ENCODE measurements at regions not wholly inside any gene's neighbourhood (a gene's known extent, or its start where the extent isn't known, plus 50 kb on each side); places are given as distances from the start of the nearest gene placed in this dataset.

GRCh38 chr1:184219883-184220282 is 166.9 kb upstream of the C1orf21 start:
- intact Hi-C loops (cut with micrococcal nuclease; ENCODE audit: unreplicated experiment) = loop anchor here (5.0 kb wide), 1 partner anchor 442 kb away; no protein-coding TSS in a partner anchor
- H4K20me1 ChIP-seq (ENCODE audit: insufficient read depth) = 0 out of 2 replicates have a peak, but pooled peaks cover 5% of the 10 kb centered on the region
- H3K36me3 ChIP-seq (ENCODE audit: low read depth) = no peaks in the 10 kb centered on the region
- H3K79me2 ChIP-seq (ENCODE audit: low read depth) = no peaks in the 10 kb centered on the region
- H3F3A ChIP-seq (ENCODE audit: insufficient read depth, low read depth) = no peaks in the 10 kb centered on the region
- no peak for DNase-seq
- ChIA-PET POLR2A (ENCODE audit: unreplicated experiment) (no interaction called here), CTCF (no interaction called here)
- BruUV-seq (replicated peaks) = no TSS peak
- H3K27me3 ChIP-seq (ENCODE audit: insufficient read depth, low read depth) = no peaks in the 10 kb centered on the region
- TF ChIP-seq CTCF (conservative IDR thresholded peaks at IDR 0.05) = no peak
- no peak for TF ChIP-seq EZH2 (IDR thresholded peaks at IDR 0.05; ENCODE audit: low read depth)
- no peak overlapping the region for H3K4me2 ChIP-seq
- H3K4me3 ChIP-seq = no peak overlapping the region
- no peaks in the 10 kb centered on the region for H3K9me2 ChIP-seq (ENCODE audit: insufficient read depth)
- no peaks in the 10 kb centered on the region for H3K4me1 ChIP-seq (replicated peaks; ENCODE audit: insufficient read depth)
- no peaks in the 10 kb centered on the region for H3K9me3 ChIP-seq (ENCODE audit: insufficient read depth, low read depth)
- no peak overlapping the region for H3K27ac ChIP-seq
- H2AFZ ChIP-seq = no peak overlapping the region

GRCh38 chr1:184221087-184221486 is 165.7 kb upstream of the C1orf21 start:
- H3K4me1 ChIP-seq (replicated peaks; ENCODE audit: insufficient read depth) = no peaks in the 10 kb centered on the region
- no peak overlapping the region for H2AFZ ChIP-seq
- H3K9me3 ChIP-seq (ENCODE audit: insufficient read depth, low read depth) = no peaks in the 10 kb centered on the region
- intact Hi-C loops (cut with micrococcal nuclease; ENCODE audit: unreplicated experiment) = loop anchor here (5.0 kb wide), 1 partner anchor 441 kb away; no protein-coding TSS in a partner anchor
- H3K79me2 ChIP-seq (ENCODE audit: low read depth) = no peaks in the 10 kb centered on the region
- CTCF ChIA-PET = interaction anchor here (0.6 to 1.7 kb wide), 2 partner anchors 144 to 440 kb away, joined by 3 to 4 read pairs; no protein-coding TSS in a partner anchor
- H3K4me3 ChIP-seq = no peak overlapping the region
- H3K27ac ChIP-seq = no peak overlapping the region
- no peak for DNase-seq
- H3F3A ChIP-seq (ENCODE audit: insufficient read depth, low read depth) = no peaks in the 10 kb centered on the region
- no peaks in the 10 kb centered on the region for H3K27me3 ChIP-seq (ENCODE audit: insufficient read depth, low read depth)
- no TSS peak for BruUV-seq (replicated peaks)
- no peaks in the 10 kb centered on the region for H3K36me3 ChIP-seq (ENCODE audit: low read depth)
- POLR2A ChIA-PET (ENCODE audit: unreplicated experiment) = no interaction called here
- no peaks in the 10 kb centered on the region for H3K9me2 ChIP-seq (ENCODE audit: insufficient read depth)
- 0 out of 2 replicates have a peak, but pooled peaks cover 7% of the 10 kb centered on the region for H4K20me1 ChIP-seq (ENCODE audit: insufficient read depth)
- TF ChIP-seq EZH2 (IDR thresholded peaks at IDR 0.05; ENCODE audit: low read depth) = no peak
- TF ChIP-seq CTCF (conservative IDR thresholded peaks at IDR 0.05) = no peak
- H3K4me2 ChIP-seq = no peak overlapping the region

- ChIA-PET CTCF (interaction anchor here (1.0 to 1.7 kb wide), 2 partner anchors 146 to 165 kb away, joined by 4 to 8 read pairs; no protein-coding TSS in a partner anchor), POLR2A (ENCODE audit: unreplicated experiment) (no interaction called here)
- Histone ChIP-seq H3K9me2 (ENCODE audit: insufficient read depth) (no peaks in the 10 kb centered on the region), H2AFZ (no peak overlapping the region), H3F3A (ENCODE audit: insufficient read depth, low read depth) (no peaks in the 10 kb centered on the region), H3K36me3 (ENCODE audit: low read depth) (no peaks in the 10 kb centered on the region), H3K9me3 (ENCODE audit: insufficient read depth, low read depth) (no peaks in the 10 kb centered on the region), H4K20me1 (ENCODE audit: insufficient read depth) (0 out of 2 replicates have a peak, but pooled peaks cover 7% of the 10 kb centered on the region), H3K4me2 (peak overlapping the region; percentile 47), H3K4me1 (replicated peaks; ENCODE audit: insufficient read depth) (no peaks in the 10 kb centered on the region), H3K27ac (no peak overlapping the region), H3K4me3 (no peak overlapping the region), H3K79me2 (ENCODE audit: low read depth) (no peaks in the 10 kb centered on the region), H3K27me3 (ENCODE audit: insufficient read depth, low read depth) (no peaks in the 10 kb centered on the region)
- intact Hi-C loops (cut with micrococcal nuclease; ENCODE audit: unreplicated experiment) = loop anchor here (1.0 to 5.0 kb wide), 5 partner anchors 147 to 568 kb away; no protein-coding TSS in a partner anchor
- no TSS peak for BruUV-seq (replicated peaks)
- peak; percentile 92 for TF ChIP-seq CTCF (conservative IDR thresholded peaks at IDR 0.05)
- no peak for TF ChIP-seq EZH2 (IDR thresholded peaks at IDR 0.05; ENCODE audit: low read depth)
- peak; percentile 40 to 47 for DNase-seq
These were observed 164.2 kb upstream of the C1orf21 start for GRCh38 chr1:184222652-184223052.
